ENCODE measurements at regions not wholly inside any gene's neighbourhood (a gene's known extent, or its start where the extent isn't known, plus 50 kb on each side); places are given as distances from the start of the nearest gene placed in this dataset.

DNA sequence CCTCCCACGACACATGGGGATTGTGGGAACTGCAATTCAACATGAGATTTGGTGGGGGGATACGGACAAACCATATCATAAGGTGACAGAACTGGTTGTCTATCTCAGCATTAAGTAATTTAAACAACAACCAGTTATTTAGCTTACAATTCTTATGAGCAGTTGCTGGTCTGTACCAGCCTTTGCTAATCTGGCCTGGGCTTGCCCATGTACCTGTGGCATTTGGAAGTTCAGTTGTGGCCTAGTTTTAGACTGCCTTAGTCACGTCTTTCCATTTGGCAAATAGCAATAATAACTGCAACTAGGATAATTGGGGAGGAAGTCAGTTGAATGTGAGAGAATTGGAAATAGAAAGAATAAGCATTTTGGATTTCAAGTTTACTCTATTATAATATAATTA is 441.8 kb upstream of the CXADR start:
- Histone ChIP-seq H3K36me3 (ENCODE audit: control insufficient read depth in 2 of 2, insufficient read depth in 2 of 2, low read length in 2 of 2) (no peaks in the 10 kb centered on the region), H3K4me1 (ENCODE audit: control insufficient read depth, insufficient read depth, low read length) (no peaks in the 10 kb centered on the region), H3K27ac (ENCODE audit: low read length) (no peak overlapping the region), H3K9ac (ENCODE audit: low read length in 2 of 2) (no peak overlapping the region), H3K4me3 (ENCODE audit: low read length in 2 of 2) (no peak overlapping the region), H3K9me3 (ENCODE audit: control insufficient read depth in 2 of 2, low read length in 2 of 2) (no peaks in the 10 kb centered on the region), H3K27me3 (ENCODE audit: control insufficient read depth in 1 of 2, insufficient read depth in 2 of 2, low read length in 2 of 2) (no peaks in the 10 kb centered on the region)

- Histone ChIP-seq H3K4me1 (ENCODE audit: control insufficient read depth, insufficient read depth, low read length) (no peaks in the 10 kb centered on the region), H3K27me3 (ENCODE audit: control insufficient read depth in 1 of 2, insufficient read depth in 2 of 2, low read length in 2 of 2) (no peaks in the 10 kb centered on the region), H3K4me3 (ENCODE audit: low read length in 2 of 2) (no peak overlapping the region)
Measured at GRCh38 chr21:17081193-17081592, 431.6 kb upstream of the CXADR start.

DNA sequence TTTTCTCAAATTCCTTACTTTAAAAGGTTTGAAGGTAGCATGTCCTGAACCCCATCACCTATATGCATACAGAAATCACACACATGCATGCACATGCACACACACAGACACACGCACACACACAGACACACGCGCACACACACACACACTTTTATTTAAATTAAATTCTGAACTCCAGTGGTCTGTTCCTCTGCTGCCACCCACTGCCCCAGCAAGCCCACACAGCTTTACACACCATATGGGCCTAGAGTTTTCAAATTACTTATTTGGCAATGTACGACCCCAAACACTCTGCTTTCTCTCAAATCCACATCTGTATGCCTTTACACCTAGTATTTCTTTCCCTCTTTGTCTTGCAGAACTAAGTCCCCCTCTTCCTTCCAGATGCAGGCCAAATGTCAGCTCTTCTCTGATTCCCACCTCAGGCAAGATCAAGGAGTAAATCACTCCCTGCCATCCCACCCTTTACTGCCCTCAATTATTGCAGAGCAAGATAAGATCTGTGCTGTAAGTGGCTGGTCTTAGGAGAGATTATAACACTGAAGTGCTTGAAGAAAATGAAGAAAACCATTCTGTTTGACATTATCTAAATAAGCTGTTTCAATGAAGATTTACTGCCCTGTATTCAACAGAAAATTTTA is 429.9 kb upstream of the CXADR start:
- Histone ChIP-seq H3K9ac (ENCODE audit: low read length in 2 of 2) (no peak overlapping the region), H3K9me3 (ENCODE audit: control insufficient read depth in 2 of 2, low read length in 2 of 2) (no peaks in the 10 kb centered on the region), H3K4me1 (ENCODE audit: control insufficient read depth, insufficient read depth, low read length) (no peaks in the 10 kb centered on the region), H3K27me3 (ENCODE audit: control insufficient read depth in 1 of 2, insufficient read depth in 2 of 2, low read length in 2 of 2) (no peaks in the 10 kb centered on the region), H3K27ac (ENCODE audit: low read length) (no peak overlapping the region), H3K36me3 (ENCODE audit: control insufficient read depth in 2 of 2, insufficient read depth in 2 of 2, low read length in 2 of 2) (no peaks in the 10 kb centered on the region), H3K4me3 (ENCODE audit: low read length in 2 of 2) (no peak overlapping the region)

More at GRCh38 chr21:17081193-17081592, 431.6 kb upstream of the CXADR start:
- no peaks in the 10 kb centered on the region for H3K9me3 ChIP-seq (ENCODE audit: control insufficient read depth in 2 of 2, low read length in 2 of 2)
- no peaks in the 10 kb centered on the region for H3K36me3 ChIP-seq (ENCODE audit: control insufficient read depth in 2 of 2, insufficient read depth in 2 of 2, low read length in 2 of 2)
- H3K27ac ChIP-seq (ENCODE audit: low read length) = no peak overlapping the region
- H3K9ac ChIP-seq (ENCODE audit: low read length in 2 of 2) = no peak overlapping the region

- H3K4me1 ChIP-seq (ENCODE audit: control insufficient read depth, insufficient read depth, low read length) = no peaks in the 10 kb centered on the region
- no peaks in the 10 kb centered on the region for H3K27me3 ChIP-seq (ENCODE audit: control insufficient read depth in 1 of 2, insufficient read depth in 2 of 2, low read length in 2 of 2)
- no peaks in the 10 kb centered on the region for H3K36me3 ChIP-seq (ENCODE audit: control insufficient read depth in 2 of 2, insufficient read depth in 2 of 2, low read length in 2 of 2)
- H3K9ac ChIP-seq (ENCODE audit: low read length in 2 of 2) = no peak overlapping the region
- no peaks in the 10 kb centered on the region for H3K9me3 ChIP-seq (ENCODE audit: control insufficient read depth in 2 of 2, low read length in 2 of 2)
- no peak overlapping the region for H3K27ac ChIP-seq (ENCODE audit: low read length)
- H3K4me3 ChIP-seq (ENCODE audit: low read length in 2 of 2) = no peak overlapping the region
Measured at GRCh38 chr21:17085707-17086106, 427.1 kb upstream of the CXADR start.

DNA sequence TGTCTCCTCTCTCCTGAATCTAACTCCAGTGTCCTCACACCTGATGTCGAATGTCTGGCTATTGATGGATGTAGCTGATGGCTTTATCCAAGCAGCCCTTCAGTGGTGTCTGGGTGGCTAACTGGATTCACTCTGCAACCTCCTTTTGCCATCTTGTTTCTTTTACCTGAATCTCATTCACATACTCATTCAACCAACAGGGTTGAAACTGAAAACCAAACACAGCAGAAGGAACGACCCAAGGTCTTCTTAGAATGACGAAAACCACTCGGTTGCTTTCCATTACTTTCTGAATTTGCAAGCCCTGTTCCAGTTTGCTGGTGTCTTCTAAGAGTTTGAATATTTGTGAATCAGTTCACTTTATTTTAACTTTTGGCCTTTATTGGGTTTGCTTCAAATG is 424.3 kb upstream of the CXADR start:
- no peaks in the 10 kb centered on the region for H3K9me3 ChIP-seq (ENCODE audit: control insufficient read depth in 2 of 2, low read length in 2 of 2)
- no peaks in the 10 kb centered on the region for H3K4me1 ChIP-seq (ENCODE audit: control insufficient read depth, insufficient read depth, low read length)
- H3K4me3 ChIP-seq (ENCODE audit: low read length in 2 of 2) = no peak overlapping the region
- H3K9ac ChIP-seq (ENCODE audit: low read length in 2 of 2) = no peak overlapping the region
- H3K36me3 ChIP-seq (ENCODE audit: control insufficient read depth in 2 of 2, insufficient read depth in 2 of 2, low read length in 2 of 2) = no peaks in the 10 kb centered on the region
- H3K27me3 ChIP-seq (ENCODE audit: control insufficient read depth in 1 of 2, insufficient read depth in 2 of 2, low read length in 2 of 2) = no peaks in the 10 kb centered on the region
- H3K27ac ChIP-seq (ENCODE audit: low read length) = no peak overlapping the region

GRCh38 chr21:17089091-17089491 is 423.8 kb upstream of the CXADR start:
- no peaks in the 10 kb centered on the region for H3K27me3 ChIP-seq (ENCODE audit: control insufficient read depth in 1 of 2, insufficient read depth in 2 of 2, low read length in 2 of 2)
- H3K4me1 ChIP-seq (ENCODE audit: control insufficient read depth, insufficient read depth, low read length) = no peaks in the 10 kb centered on the region
- H3K9me3 ChIP-seq (ENCODE audit: control insufficient read depth in 2 of 2, low read length in 2 of 2) = no peaks in the 10 kb centered on the region
- no peaks in the 10 kb centered on the region for H3K36me3 ChIP-seq (ENCODE audit: control insufficient read depth in 2 of 2, insufficient read depth in 2 of 2, low read length in 2 of 2)
- no peak overlapping the region for H3K27ac ChIP-seq (ENCODE audit: low read length)
- no peak overlapping the region for H3K4me3 ChIP-seq (ENCODE audit: low read length in 2 of 2)
- H3K9ac ChIP-seq (ENCODE audit: low read length in 2 of 2) = no peak overlapping the region

GRCh38 chr21:17101696-17102095 is 411.1 kb upstream of the CXADR start:
- Histone ChIP-seq H3K36me3 (ENCODE audit: control insufficient read depth in 2 of 2, insufficient read depth in 2 of 2, low read length in 2 of 2) (no peaks in the 10 kb centered on the region), H3K9me3 (ENCODE audit: control insufficient read depth in 2 of 2, low read length in 2 of 2) (no peaks in the 10 kb centered on the region), H3K27ac (ENCODE audit: low read length) (no peak overlapping the region), H3K27me3 (ENCODE audit: control insufficient read depth in 1 of 2, insufficient read depth in 2 of 2, low read length in 2 of 2) (no peaks in the 10 kb centered on the region), H3K9ac (ENCODE audit: low read length in 2 of 2) (no peak overlapping the region), H3K4me3 (ENCODE audit: low read length in 2 of 2) (no peak overlapping the region), H3K4me1 (ENCODE audit: control insufficient read depth, insufficient read depth, low read length) (no peaks in the 10 kb centered on the region)

GRCh38 chr21:17105932-17106331 is 406.9 kb upstream of the CXADR start:
- H3K4me1 ChIP-seq (ENCODE audit: control insufficient read depth, insufficient read depth, low read length) = no peaks in the 10 kb centered on the region
- no peak overlapping the region for H3K9ac ChIP-seq (ENCODE audit: low read length in 2 of 2)
- H3K27me3 ChIP-seq (ENCODE audit: control insufficient read depth in 1 of 2, insufficient read depth in 2 of 2, low read length in 2 of 2) = no peaks in the 10 kb centered on the region
- H3K9me3 ChIP-seq (ENCODE audit: control insufficient read depth in 2 of 2, low read length in 2 of 2) = no peaks in the 10 kb centered on the region
- H3K27ac ChIP-seq (ENCODE audit: low read length) = no peak overlapping the region
- no peaks in the 10 kb centered on the region for H3K36me3 ChIP-seq (ENCODE audit: control insufficient read depth in 2 of 2, insufficient read depth in 2 of 2, low read length in 2 of 2)
- H3K4me3 ChIP-seq (ENCODE audit: low read length in 2 of 2) = no peak overlapping the region

GRCh38 chr21:17114045-17114444 is 398.8 kb upstream of the CXADR start:
- Histone ChIP-seq H3K4me3 (ENCODE audit: low read length in 2 of 2) (no peak overlapping the region), H3K27ac (ENCODE audit: low read length) (no peak overlapping the region), H3K9me3 (ENCODE audit: control insufficient read depth in 2 of 2, low read length in 2 of 2) (no peaks in the 10 kb centered on the region), H3K9ac (ENCODE audit: low read length in 2 of 2) (no peak overlapping the region), H3K4me1 (ENCODE audit: control insufficient read depth, insufficient read depth, low read length) (no peaks in the 10 kb centered on the region), H3K36me3 (ENCODE audit: control insufficient read depth in 2 of 2, insufficient read depth in 2 of 2, low read length in 2 of 2) (no peaks in the 10 kb centered on the region), H3K27me3 (ENCODE audit: control insufficient read depth in 1 of 2, insufficient read depth in 2 of 2, low read length in 2 of 2) (no peaks in the 10 kb centered on the region)

DNA sequence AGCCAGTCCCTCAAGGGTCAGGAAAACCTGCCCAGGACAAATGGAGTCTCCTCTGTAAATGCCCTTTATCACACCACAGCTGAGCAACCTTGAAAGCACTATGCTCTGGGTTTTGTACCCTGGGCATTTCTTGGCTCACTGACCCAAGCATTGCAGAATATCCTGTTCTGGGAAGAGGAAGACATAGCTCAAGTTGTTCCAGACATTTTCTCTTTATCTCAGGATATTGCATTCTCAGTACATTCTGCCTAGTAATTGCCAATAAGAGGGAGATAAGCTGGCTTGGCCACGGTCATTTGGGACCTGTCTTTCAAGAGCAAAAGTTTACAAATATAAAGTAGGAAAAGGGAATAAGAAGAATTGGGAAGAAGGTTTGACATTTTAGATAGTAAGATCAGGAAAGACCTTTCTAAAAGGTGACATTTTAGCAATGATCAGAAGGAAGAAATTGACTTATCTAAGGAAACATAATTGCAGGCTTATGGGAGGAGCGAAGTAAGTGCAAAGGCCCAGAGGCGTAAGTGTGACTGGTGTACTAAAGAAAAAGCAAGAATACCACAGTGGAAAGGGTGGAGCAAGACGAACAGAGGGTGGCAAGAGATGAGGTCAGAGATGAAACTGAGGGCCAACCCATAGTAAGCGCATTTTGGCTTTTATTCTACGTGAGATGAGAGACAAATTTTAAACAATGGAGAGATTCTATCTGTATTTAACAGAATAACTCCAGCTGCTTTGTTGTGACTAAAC is 394.0 kb upstream of the CXADR start:
- Histone ChIP-seq H3K9me3 (ENCODE audit: control insufficient read depth in 2 of 2, low read length in 2 of 2) (no peaks in the 10 kb centered on the region), H3K27me3 (ENCODE audit: control insufficient read depth in 1 of 2, insufficient read depth in 2 of 2, low read length in 2 of 2) (no peaks in the 10 kb centered on the region), H3K4me3 (ENCODE audit: low read length in 2 of 2) (no peak overlapping the region), H3K9ac (ENCODE audit: low read length in 2 of 2) (no peak overlapping the region), H3K4me1 (ENCODE audit: control insufficient read depth, insufficient read depth, low read length) (no peaks in the 10 kb centered on the region), H3K27ac (ENCODE audit: low read length) (no peak overlapping the region), H3K36me3 (ENCODE audit: control insufficient read depth in 2 of 2, insufficient read depth in 2 of 2, low read length in 2 of 2) (no peaks in the 10 kb centered on the region)
